Astrocyte (in vitro differentiated cells and primary cell): ENCODE measurements at regions not wholly inside any gene's neighbourhood (a gene's known extent, or its start where the extent isn't known, plus 50 kb on each side); places are given as distances from the start of the nearest gene placed in this dataset.

ENCODE experiments used
- EZH2 ChIP-seq: IDR thresholded peaks from 2 replicates; pipeline ENCODE4 v1.6.1; 2012; ENCODE audit warnings: mild to moderate bottlenecking, low read length, inconsistent platforms; ENCODE audit not compliant: insufficient read depth
- TF ChIP-seq, protein P1 (sequence below): IDR thresholded peaks from 2 replicates; pipeline ENCODE4 v1.5.1; 2011; ENCODE audit warnings: low read depth, mild to moderate bottlenecking, inconsistent platforms, low read length, moderate library complexity; ENCODE audit not compliant: insufficient read depth

DNA sequence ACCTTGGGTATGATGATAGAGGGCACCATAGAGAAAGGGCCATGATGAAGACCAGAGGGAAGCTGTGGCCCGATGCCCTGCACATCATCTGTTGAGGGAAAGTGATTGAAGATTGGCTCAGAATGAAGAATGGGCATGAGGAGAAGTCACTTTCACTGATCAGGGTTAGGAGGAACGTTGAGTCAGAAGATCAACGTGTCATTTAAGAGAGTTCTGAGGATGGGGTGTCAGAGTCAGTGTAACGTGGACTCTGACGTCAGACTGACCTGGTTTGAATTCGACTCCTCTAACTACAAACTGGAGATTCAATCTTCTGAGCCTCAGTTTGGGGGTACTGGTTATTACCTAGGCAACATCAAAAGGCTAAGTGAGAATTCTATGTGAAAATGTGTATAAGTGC lies 352.6 kb downstream of the DDX10 start:
- TF ChIP-seq, protein P1, sequence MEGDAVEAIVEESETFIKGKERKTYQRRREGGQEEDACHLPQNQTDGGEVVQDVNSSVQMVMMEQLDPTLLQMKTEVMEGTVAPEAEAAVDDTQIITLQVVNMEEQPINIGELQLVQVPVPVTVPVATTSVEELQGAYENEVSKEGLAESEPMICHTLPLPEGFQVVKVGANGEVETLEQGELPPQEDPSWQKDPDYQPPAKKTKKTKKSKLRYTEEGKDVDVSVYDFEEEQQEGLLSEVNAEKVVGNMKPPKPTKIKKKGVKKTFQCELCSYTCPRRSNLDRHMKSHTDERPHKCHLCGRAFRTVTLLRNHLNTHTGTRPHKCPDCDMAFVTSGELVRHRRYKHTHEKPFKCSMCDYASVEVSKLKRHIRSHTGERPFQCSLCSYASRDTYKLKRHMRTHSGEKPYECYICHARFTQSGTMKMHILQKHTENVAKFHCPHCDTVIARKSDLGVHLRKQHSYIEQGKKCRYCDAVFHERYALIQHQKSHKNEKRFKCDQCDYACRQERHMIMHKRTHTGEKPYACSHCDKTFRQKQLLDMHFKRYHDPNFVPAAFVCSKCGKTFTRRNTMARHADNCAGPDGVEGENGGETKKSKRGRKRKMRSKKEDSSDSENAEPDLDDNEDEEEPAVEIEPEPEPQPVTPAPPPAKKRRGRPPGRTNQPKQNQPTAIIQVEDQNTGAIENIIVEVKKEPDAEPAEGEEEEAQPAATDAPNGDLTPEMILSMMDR = no peak
- no peak for TF ChIP-seq EZH2
